Activated CD4-positive, CD25-positive, alpha-beta regulatory T cell (primary cell): ENCODE measurements at regions not wholly inside any gene's neighbourhood (a gene's known extent, or its start where the extent isn't known, plus 50 kb on each side); places are given as distances from the start of the nearest gene placed in this dataset.
"Not testable (repeated sequence)": the region's sequence is repeated elsewhere in the genome, so short reads cannot be mapped to it uniquely, and the experiment has no call there.

Experiments used
- DNase-seq, 4 experiments: peaks; one replicate each; lab custom pipeline; 2025; lab: John Stamatoyannopoulos, UW

- DNase-seq: no peak
These were observed 116.3 kb upstream of the ERG start for GRCh38 chr21:38614558-38614957.

DNA sequence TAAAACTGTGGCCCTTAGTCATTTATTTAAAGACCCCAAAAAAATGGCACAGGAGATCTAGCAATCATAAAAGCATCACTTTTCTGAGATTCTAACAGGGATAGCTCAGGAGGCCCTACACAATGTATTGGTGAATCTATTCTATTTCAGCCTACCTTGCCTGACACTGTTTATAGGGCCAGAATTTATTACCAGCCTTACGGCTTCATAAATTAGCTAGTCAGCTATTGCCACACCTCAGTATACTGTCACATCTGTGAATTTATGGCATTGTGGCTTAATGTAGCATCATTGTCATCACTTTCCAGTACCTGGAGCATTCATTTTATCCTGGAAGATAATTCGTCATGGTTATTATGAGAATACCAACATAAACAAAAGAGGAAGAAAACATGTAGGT is 121.2 kb upstream of the ERG start:
- no peak for DNase-seq

DNA sequence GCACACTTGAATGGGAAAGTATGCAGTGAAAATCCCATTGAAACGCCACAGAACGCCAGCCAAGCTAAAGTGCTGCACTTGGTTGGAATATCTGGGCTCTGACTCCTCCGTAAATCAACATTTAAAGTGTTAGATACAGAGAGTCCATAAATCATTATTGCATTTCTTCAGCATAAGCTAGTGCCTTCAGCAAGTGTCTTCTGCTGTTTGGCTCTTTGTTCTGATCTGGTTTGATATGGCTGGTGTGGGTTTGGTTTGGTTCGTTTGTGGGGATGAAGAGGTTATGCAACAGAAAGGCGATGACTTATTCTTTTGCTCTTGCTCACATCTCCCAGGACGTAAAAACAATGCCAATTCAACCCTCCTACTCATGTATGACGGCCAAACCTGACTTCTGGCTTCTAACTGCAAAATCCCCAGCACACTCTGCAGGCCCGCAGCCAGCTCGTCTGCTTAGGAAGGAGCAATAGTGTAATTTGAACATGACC is 121.8 kb upstream of the ERG start:
- DNase-seq: no peak

DNA sequence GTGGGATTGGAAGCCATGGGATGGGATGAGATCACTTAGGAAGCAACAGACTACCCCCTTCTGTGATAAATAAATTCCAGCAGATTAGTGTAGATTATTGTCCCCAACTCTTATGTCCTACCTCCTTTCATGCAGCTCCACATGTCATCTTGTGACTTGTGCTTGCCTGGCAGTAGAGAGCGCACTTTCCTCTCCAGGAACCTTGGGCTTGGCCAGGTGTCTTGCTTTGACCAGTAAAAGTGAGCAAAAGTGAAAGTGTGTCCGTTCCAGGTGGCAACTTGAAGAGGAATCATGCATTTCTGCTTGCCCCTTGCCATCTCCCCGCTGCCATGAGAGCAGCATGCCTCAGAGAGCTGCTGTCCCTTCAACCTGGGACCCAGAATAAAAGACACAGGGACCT is 122.9 kb upstream of the ERG start:
- DNase-seq: no peak

DNA sequence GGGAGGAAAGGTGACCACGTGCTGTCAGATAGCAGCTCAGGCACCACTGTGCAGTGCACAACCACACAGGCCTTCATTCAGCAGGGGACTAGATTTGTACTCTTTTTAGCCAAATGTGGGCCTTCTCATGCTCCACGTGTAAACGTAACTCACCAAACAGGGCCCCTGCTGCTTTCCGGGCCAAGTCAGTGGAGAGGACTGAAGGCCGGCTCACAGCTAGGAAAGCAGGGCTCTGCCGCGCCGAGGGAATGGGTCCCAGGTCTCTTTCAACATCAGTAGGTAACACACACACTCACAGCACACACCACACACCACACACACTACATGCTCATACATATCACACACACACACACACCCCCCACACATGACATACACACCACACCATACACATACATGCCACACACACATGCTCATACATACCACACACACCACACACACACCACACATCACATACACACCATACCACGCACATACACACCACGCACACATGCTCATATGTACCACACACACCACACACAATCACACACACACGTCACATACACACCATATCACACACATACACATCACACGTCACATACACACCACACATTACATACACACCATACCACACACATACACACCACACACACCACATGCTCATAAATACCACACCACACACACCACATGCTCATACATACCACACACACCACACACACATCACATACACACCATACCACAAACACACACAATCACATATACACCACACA is 124.0 kb upstream of the ERG start:
- no peak for DNase-seq

GRCh38 chr21:38622827-38623209 is 124.5 kb upstream of the ERG start:
- no peak for DNase-seq

- DNase-seq: no peak
These were observed 125.3 kb upstream of the ERG start for GRCh38 chr21:38623552-38623951.

- DNase-seq: no peak
These were observed 126.7 kb upstream of the ERG start for GRCh38 chr21:38625000-38625399.

- DNase-seq: no peak
These were observed 128.0 kb upstream of the ERG start for GRCh38 chr21:38626306-38626705.

GRCh38 chr21:38628349-38628748 is 130.1 kb upstream of the ERG start:
- DNase-seq: no peak

DNA sequence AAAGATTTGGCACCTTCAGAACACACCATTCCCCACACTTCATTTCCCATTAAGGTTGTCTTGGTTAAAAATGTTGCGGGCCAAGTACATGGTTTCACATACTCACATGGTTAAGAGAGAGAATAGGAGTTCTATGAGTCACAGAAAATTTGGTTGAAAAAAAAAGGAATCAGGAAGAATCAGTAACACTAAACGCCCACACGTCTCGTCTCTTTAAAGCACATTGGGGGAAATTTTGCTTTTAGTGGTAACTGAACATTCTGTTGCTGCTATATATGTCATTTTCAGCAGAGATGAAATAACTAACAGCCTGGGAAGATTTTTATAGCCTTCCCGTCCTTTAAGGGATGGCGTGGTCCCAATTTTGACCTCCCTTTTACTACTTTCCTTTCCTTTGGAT is 132.9 kb upstream of the ERG start:
- DNase-seq: no peak

DNA sequence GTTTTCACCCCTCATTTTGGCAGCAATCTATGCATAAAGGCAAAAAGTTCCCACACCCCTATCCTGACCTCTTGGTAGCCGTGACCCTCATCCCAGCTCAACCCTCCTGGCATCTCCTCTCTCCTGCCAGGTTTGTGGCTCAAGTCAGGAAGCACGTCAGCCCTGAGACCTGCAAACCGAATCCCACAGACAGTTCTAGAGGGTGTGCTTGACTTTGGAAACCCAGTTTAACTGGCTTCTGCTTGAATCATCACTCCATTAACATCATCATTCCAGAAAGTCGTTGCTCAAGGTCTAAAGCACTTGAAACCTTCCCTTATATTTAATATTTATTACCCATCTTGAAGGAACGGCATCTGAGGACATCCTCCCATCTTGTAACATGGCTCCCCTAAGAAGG is 133.4 kb upstream of the ERG start:
- DNase-seq: no peak

DNA sequence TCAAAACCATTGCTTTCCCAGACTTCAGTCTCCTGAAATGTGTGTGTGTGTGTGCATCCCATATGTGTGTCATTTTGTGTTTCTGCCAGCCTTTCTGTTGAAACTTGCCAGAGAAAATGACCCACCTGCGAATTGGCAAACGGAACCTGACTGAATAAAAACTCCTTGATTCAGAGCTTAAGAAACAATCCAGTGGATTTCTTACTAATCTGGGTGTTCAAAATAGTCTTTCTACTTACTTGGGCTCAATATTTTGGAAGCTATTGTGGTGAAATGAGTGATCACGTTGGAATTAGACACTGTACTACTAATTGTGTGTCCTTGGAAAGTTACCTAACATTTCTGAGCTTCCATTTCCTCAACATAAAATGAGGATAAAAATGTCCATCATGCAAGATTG is 138.9 kb upstream of the ERG start:
- no peak for DNase-seq

GRCh38 chr21:38639571-38640354 is 141.5 kb upstream of the ERG start:
- DNase-seq: no peak

- not testable (repeated sequence) for DNase-seq
These were observed 142.1 kb upstream of the ERG start for GRCh38 chr21:38640355-38640742.

- no peak for DNase-seq
These were observed 145.2 kb upstream of the ERG start for GRCh38 chr21:38643404-38644023.

- DNase-seq: no peak
These were observed 147.0 kb upstream of the ERG start for GRCh38 chr21:38645282-38645681.

- DNase-seq: no peak
These were observed 148.0 kb upstream of the ERG start for GRCh38 chr21:38646213-38646837.

DNA sequence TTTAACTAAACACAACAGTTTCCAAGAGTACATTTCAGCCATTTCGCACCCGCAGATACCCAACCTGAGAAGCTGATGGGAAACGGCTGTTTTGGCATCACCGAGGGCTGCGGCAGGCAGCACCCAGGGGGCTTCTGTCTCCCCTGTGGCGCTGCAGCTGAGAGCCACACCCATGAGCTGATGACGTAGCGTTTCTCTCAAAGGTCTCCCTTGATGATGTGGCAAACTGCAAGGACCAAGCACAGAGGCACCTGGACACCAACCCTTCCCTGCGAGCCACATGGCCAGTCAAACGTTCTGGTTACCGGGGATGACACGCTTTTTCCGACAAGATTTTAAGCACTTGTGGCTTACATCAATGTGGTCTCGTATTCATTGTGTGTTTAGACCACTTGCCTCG is 150.8 kb upstream of the ERG start:
- DNase-seq: no peak

- DNase-seq: no peak
These were observed 153.3 kb upstream of the ERG start for GRCh38 chr21:38651570-38651969.

GRCh38 chr21:38652396-38652795 is 153.3 kb upstream of the ETS2 start:
- DNase-seq: no peak

GRCh38 chr21:38654580-38654979 is 151.1 kb upstream of the ETS2 start:
- DNase-seq: no peak

DNA sequence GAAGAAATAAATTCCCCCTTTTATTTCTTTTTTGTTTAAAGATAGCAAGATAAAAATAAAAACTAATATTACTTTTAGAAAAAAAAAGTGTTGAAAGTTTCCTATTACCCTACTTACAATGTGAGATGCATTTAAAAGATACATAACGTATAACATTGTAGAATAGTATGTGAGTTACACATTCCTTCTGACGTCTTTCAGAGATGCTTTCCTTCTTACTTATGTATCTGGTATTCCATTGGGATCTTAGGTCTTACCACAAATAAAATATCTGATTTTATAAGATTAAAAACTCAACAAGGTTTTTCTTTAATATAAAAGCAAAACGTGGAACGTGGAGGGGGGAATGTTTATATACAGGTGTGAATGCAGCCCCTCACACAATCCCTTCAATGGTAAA is 147.2 kb upstream of the ETS2 start:
- no peak for DNase-seq
